ENCODE measurements at regions not wholly inside any gene's neighbourhood (a gene's known extent, or its start where the extent isn't known, plus 50 kb on each side); places are given as distances from the start of the nearest gene placed in this dataset.

GRCh38 chr5:159697530-159697929 lies 218.8 kb upstream of the ADRA1B start:
- DNase-seq (ENCODE audit: low read depth, low spot score), result no peak

GRCh38 chr5:159698322-159698721 lies 218.0 kb upstream of the ADRA1B start:
- DNase-seq (ENCODE audit: low read depth, low spot score), result no peak

GRCh38 chr5:159700016-159700415 lies 216.3 kb upstream of the ADRA1B start:
- DNase-seq (ENCODE audit: low read depth, low spot score), result no peak

GRCh38 chr5:159702301-159702700 lies 214.0 kb upstream of the ADRA1B start:
- no peak for DNase-seq (ENCODE audit: low read depth, low spot score)

- no peak for DNase-seq (ENCODE audit: low read depth, low spot score)
Observed at GRCh38 chr5:159702826-159703225, 213.5 kb upstream of the ADRA1B start.

GRCh38 chr5:159704160-159704559 lies 212.1 kb upstream of the ADRA1B start:
- no peak for DNase-seq (ENCODE audit: low read depth, low spot score)

- DNase-seq (ENCODE audit: low read depth, low spot score), result no peak
Observed at GRCh38 chr5:159705948-159706347, 210.3 kb upstream of the ADRA1B start.

GRCh38 chr5:159708090-159708489 lies 208.2 kb upstream of the ADRA1B start:
- no peak for DNase-seq (ENCODE audit: low read depth, low spot score)

- no peak for DNase-seq (ENCODE audit: low read depth, low spot score)
Observed at GRCh38 chr5:159712672-159713071, 203.6 kb upstream of the ADRA1B start.

- no peak for DNase-seq (ENCODE audit: low read depth, low spot score)
Observed at GRCh38 chr5:159713254-159713653, 203.0 kb upstream of the ADRA1B start.

GRCh38 chr5:159713773-159714172 lies 202.5 kb upstream of the ADRA1B start:
- DNase-seq (ENCODE audit: low read depth, low spot score), result no peak

- no peak for DNase-seq (ENCODE audit: low read depth, low spot score)
Observed at GRCh38 chr5:159725475-159725874, 190.8 kb upstream of the ADRA1B start.

GRCh38 chr5:159727167-159727566 lies 189.1 kb upstream of the ADRA1B start:
- DNase-seq (ENCODE audit: low read depth, low spot score), result no peak

GRCh38 chr5:159730285-159730684 lies 186.0 kb upstream of the ADRA1B start:
- DNase-seq (ENCODE audit: low read depth, low spot score), result no peak

GRCh38 chr5:159732220-159732619 lies 184.1 kb upstream of the ADRA1B start:
- no peak for DNase-seq (ENCODE audit: low read depth, low spot score)

- no peak for DNase-seq (ENCODE audit: low read depth, low spot score)
Observed at GRCh38 chr5:159734366-159734765, 181.9 kb upstream of the ADRA1B start.

GRCh38 chr5:159735036-159735435 lies 181.2 kb upstream of the ADRA1B start:
- DNase-seq (ENCODE audit: low read depth, low spot score), result no peak

GRCh38 chr5:159735749-159736660 lies 180.3 kb upstream of the ADRA1B start:
- DNase-seq (ENCODE audit: low read depth, low spot score), result no peak

GRCh38 chr5:159736844-159737243 lies 179.4 kb upstream of the ADRA1B start:
- DNase-seq (ENCODE audit: low read depth, low spot score), result no peak

GRCh38 chr5:159737263-159737662 lies 179.0 kb upstream of the ADRA1B start:
- DNase-seq (ENCODE audit: low read depth, low spot score), result no peak

- DNase-seq (ENCODE audit: low read depth, low spot score), result no peak
Observed at GRCh38 chr5:159741829-159742322, 174.4 kb upstream of the ADRA1B start.

GRCh38 chr5:159743234-159743633 lies 173.0 kb upstream of the ADRA1B start:
- DNase-seq (ENCODE audit: low read depth, low spot score), result no peak

- DNase-seq (ENCODE audit: low read depth, low spot score), result no peak
Observed at GRCh38 chr5:159746707-159747106, 169.6 kb upstream of the ADRA1B start.

All from iPS DF 19.7 (cell line).